ENCODE measurements at regions not wholly inside any gene's neighbourhood (a gene's known extent, or its start where the extent isn't known, plus 50 kb on each side); places are given as distances from the start of the nearest gene placed in this dataset.

- TF ChIP-seq RAD21 (conservative IDR thresholded peaks at IDR 0.05) (no peak), SMC3 (conservative IDR thresholded peaks at IDR 0.05; ENCODE audit: poor library complexity) (no peak), REST (IDR thresholded peaks at IDR 0.05; ENCODE audit: borderline replicate concordance) (no peak)
- no peak overlapping the region for H3K4me3 ChIP-seq (ENCODE audit: low read length)
- no peak overlapping the region for H3K4me2 ChIP-seq (ENCODE audit: low read length)
- no peaks in the 10 kb centered on the region for H3K27me3 ChIP-seq (ENCODE audit: insufficient read depth, low read depth, low read length)
- H3K79me2 ChIP-seq (replicated peaks; ENCODE audit: insufficient read depth, low read length): no peaks in the 10 kb centered on the region
- H3F3A ChIP-seq (ENCODE audit: insufficient read depth, low read length, poor library complexity, severe bottlenecking): no peaks in the 10 kb centered on the region
- H3K27ac ChIP-seq (ENCODE audit: low read length): no peak overlapping the region
- no peaks in the 10 kb centered on the region for H3K36me3 ChIP-seq (ENCODE audit: insufficient read depth, low read length)
- no peak overlapping the region for H3K9ac ChIP-seq (ENCODE audit: low read length)
- H2AFZ ChIP-seq (ENCODE audit: low read depth, low read length): no peak overlapping the region
- no peaks in the 10 kb centered on the region for H4K20me1 ChIP-seq (ENCODE audit: insufficient read depth)
- no peaks in the 10 kb centered on the region for H3K9me2 ChIP-seq (ENCODE audit: insufficient read depth, low read length)
- no peaks in the 10 kb centered on the region for H3K9me3 ChIP-seq (ENCODE audit: low read length)
Measured at GRCh38 chr12:131370791-131371347, 340.0 kb upstream of the SFSWAP start.

- H3K27me3 ChIP-seq (ENCODE audit: insufficient read depth, low read depth, low read length): no peaks in the 10 kb centered on the region
- H4K20me1 ChIP-seq (ENCODE audit: insufficient read depth): no peaks in the 10 kb centered on the region
- H3K9me3 ChIP-seq (ENCODE audit: low read length): no peaks in the 10 kb centered on the region
- no peak overlapping the region for H2AFZ ChIP-seq (ENCODE audit: low read depth, low read length)
- H3K79me2 ChIP-seq (replicated peaks; ENCODE audit: insufficient read depth, low read length): no peaks in the 10 kb centered on the region
- no peaks in the 10 kb centered on the region for H3F3A ChIP-seq (ENCODE audit: insufficient read depth, low read length, poor library complexity, severe bottlenecking)
- H3K4me3 ChIP-seq (ENCODE audit: low read length): no peak overlapping the region
- no peak overlapping the region for H3K4me2 ChIP-seq (ENCODE audit: low read length)
- H3K27ac ChIP-seq (ENCODE audit: low read length): no peak overlapping the region
- H3K36me3 ChIP-seq (ENCODE audit: insufficient read depth, low read length): no peaks in the 10 kb centered on the region
- TF ChIP-seq EP300 (conservative IDR thresholded peaks at IDR 0.05; ENCODE audit: poor library complexity, severe bottlenecking): no peak
- TF ChIP-seq CTCF (IDR thresholded peaks at IDR 0.05; ENCODE audit: poor library complexity, severe bottlenecking): no peak
- TF ChIP-seq REST (IDR thresholded peaks at IDR 0.05; ENCODE audit: borderline replicate concordance): no peak
- TF ChIP-seq SMC3 (conservative IDR thresholded peaks at IDR 0.05; ENCODE audit: poor library complexity): no peak
- TF ChIP-seq MXI1 (conservative IDR thresholded peaks at IDR 0.05; ENCODE audit: poor library complexity, severe bottlenecking): no peak
- TF ChIP-seq EZH2 (IDR thresholded peaks at IDR 0.05; ENCODE audit: borderline replicate concordance, insufficient read depth, low read length, poor library complexity, severe bottlenecking): no peak
- TF ChIP-seq RAD21 (conservative IDR thresholded peaks at IDR 0.05): no peak
- TF ChIP-seq POLR2AphosphoS5 (IDR thresholded peaks at IDR 0.05): no peak
- TF ChIP-seq TAF1 (IDR thresholded peaks at IDR 0.05; ENCODE audit: low read depth): no peak
- H3K9ac ChIP-seq (ENCODE audit: low read length): no peak overlapping the region
- no peaks in the 10 kb centered on the region for H3K9me2 ChIP-seq (ENCODE audit: insufficient read depth, low read length)
Measured at GRCh38 chr12:131371401-131372170, 339.3 kb upstream of the SFSWAP start.

Measured in neural cell (in vitro differentiated cells).